Stimulated activated naive B cell treated with anti-CD40 and anti-IgM and Interleukin-4, amounts not matched to agents 10 μg/mL and 1 μg/mL and 100 μg/mL, for 72 hours (primary cell): ENCODE measurements at regions not wholly inside any gene's neighbourhood (a gene's known extent, or its start where the extent isn't known, plus 50 kb on each side); places are given as distances from the start of the nearest gene placed in this dataset.

Experiments used
- ATAC-seq, 2 donors: fragments of 150-1000 bp; cut with Tn5 transposase; replicated peaks; 2 replicates each; pipeline ENCODE4 v1.10.0; 2021; ENCODE audit warnings: moderate library complexity in 1 of 2
- DNase-seq: peaks from one replicate; pipeline ENCODE4 v3.0.0; 2021
- H3K27ac Mint-ChIP-seq: one replicate; pipeline ENCODE4 v1.8.0; 2022; ENCODE audit warnings: mild to moderate bottlenecking, mixed read lengths
- H3K27me3 Mint-ChIP-seq, 2 donors: one replicate each; pipeline ENCODE4 v1.8.0; 2022; ENCODE audit warnings: mixed read lengths in 2 of 2
- H3K36me3 Mint-ChIP-seq, 2 donors: one replicate each; pipeline ENCODE4 v1.8.0; 2022; ENCODE audit warnings: mixed read lengths in 2 of 2, mild to moderate bottlenecking in 1 of 2
- H3K4me1 Mint-ChIP-seq, 2 donors: one replicate each; pipeline ENCODE4 v1.8.0; 2022; ENCODE audit warnings: mixed read lengths in 2 of 2, mild to moderate bottlenecking in 1 of 2
- H3K4me3 Mint-ChIP-seq, 2 donors: one replicate each; pipeline ENCODE4 v1.8.0; 2022; ENCODE audit warnings: mild to moderate bottlenecking in 2 of 2, mixed read lengths in 2 of 2, moderate library complexity in 1 of 2
- H3K9me3 Mint-ChIP-seq, 2 donors: one replicate each; pipeline ENCODE4 v1.8.0; 2022; ENCODE audit warnings: mixed read lengths in 2 of 2, mild to moderate bottlenecking in 1 of 2

- Mint-ChIP-seq H3K27ac (no peak overlapping the region), H3K36me3 (no peaks in the 10 kb centered on the region), H3K27me3 (peaks cover 6 to 10% of the 10 kb centered on the region in 2 donors), H3K4me1 (no peaks in the 10 kb centered on the region), H3K9me3 (peaks cover 9 to 11% of the 10 kb centered on the region in 2 donors), H3K4me3 (no peak overlapping the region)
- no peak for ATAC-seq
- no peak for DNase-seq
These were observed 476.8 kb upstream of the B3GAT1 start for GRCh38 chr11:134888821-134889220.

DNA sequence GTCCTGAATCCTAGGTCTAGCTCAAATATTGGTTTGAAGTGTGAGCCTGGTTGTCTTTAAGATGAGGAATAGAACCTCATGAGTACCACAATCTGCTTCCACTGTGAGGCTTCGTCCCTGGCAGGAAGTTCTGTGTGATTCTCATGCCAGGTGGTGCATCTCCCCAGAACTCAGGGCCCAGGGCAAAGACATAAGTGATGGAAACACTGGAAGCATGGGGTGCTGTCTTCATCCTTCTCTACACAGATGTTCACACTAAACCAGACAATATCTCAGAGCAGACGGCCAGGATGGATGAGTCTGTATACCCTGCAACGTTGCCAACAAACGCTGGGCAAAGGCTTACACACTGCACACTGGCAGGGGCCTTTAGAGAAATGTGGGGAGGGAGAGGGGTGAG, 475.9 kb upstream of the B3GAT1 start:
- DNase-seq (no peak), ATAC-seq (no peak)
- H3K27ac Mint-ChIP-seq, result no peak overlapping the region
- H3K4me3 Mint-ChIP-seq, result no peak overlapping the region
- no peaks in the 10 kb centered on the region for H3K4me1 Mint-ChIP-seq
- no peaks in the 10 kb centered on the region for H3K36me3 Mint-ChIP-seq
- peaks cover 6 to 11% of the 10 kb centered on the region in 2 donors for H3K27me3 Mint-ChIP-seq
- peaks cover 9% of the 10 kb centered on the region in 2 donors for H3K9me3 Mint-ChIP-seq

- DNase-seq (no peak), ATAC-seq (no peak)
- Mint-ChIP-seq H3K27me3 (peaks cover 12 to 23% of the 10 kb centered on the region in 2 donors), H3K9me3 (no peaks in the 10 kb centered on the region), H3K36me3 (no peaks in the 10 kb centered on the region), H3K4me3 (no peak overlapping the region), H3K27ac (no peak overlapping the region), H3K4me1 (no peaks in the 10 kb centered on the region)
These were observed 471.4 kb upstream of the B3GAT1 start for GRCh38 chr11:134883484-134883883.

- peaks cover 12 to 23% of the 10 kb centered on the region in 2 donors for H3K27me3 Mint-ChIP-seq
- no peaks in the 10 kb centered on the region for H3K9me3 Mint-ChIP-seq
- no peak for DNase-seq
- H3K36me3 Mint-ChIP-seq, result no peaks in the 10 kb centered on the region
- ATAC-seq, result no peak
- no peaks in the 10 kb centered on the region for H3K4me1 Mint-ChIP-seq
- H3K4me3 Mint-ChIP-seq, result no peak overlapping the region
- no peak overlapping the region for H3K27ac Mint-ChIP-seq
These were observed 470.7 kb upstream of the B3GAT1 start for GRCh38 chr11:134882671-134883297.

DNA sequence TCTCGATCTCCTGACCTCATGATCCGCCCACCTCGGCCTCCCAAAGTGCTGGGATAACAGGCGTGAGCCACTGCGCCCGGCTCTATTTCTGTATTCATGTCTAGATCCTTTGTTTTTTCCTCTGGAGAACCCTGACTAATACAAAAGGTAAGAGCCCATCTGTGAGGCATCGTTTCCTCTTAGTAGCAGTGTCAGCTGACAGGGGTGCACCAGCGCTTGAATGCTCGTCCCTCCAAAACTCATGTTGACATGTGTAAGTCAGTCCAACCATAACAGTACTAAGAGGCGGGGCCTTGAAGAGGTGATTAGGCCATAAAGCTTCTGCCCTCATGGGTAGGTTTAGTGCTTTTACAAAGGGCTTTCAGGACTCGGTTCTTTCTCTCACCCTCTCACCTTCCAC, 470.1 kb upstream of the B3GAT1 start:
- ATAC-seq (no peak), DNase-seq (no peak)
- Mint-ChIP-seq H3K36me3 (no peaks in the 10 kb centered on the region), H3K27ac (no peak overlapping the region), H3K4me1 (no peaks in the 10 kb centered on the region), H3K4me3 (no peak overlapping the region), H3K27me3 (peaks cover 12 to 19% of the 10 kb centered on the region in 2 donors), H3K9me3 (no peaks in the 10 kb centered on the region)

GRCh38 chr11:134880788-134881187, 468.7 kb upstream of the B3GAT1 start:
- no peak for ATAC-seq
- H3K9me3 Mint-ChIP-seq, result no peaks in the 10 kb centered on the region
- H3K4me3 Mint-ChIP-seq, result no peak overlapping the region
- no peak overlapping the region for H3K27ac Mint-ChIP-seq
- H3K4me1 Mint-ChIP-seq, result no peaks in the 10 kb centered on the region
- DNase-seq, result no peak
- H3K27me3 Mint-ChIP-seq, result peaks cover 10 to 18% of the 10 kb centered on the region in 2 donors
- no peaks in the 10 kb centered on the region for H3K36me3 Mint-ChIP-seq

DNA sequence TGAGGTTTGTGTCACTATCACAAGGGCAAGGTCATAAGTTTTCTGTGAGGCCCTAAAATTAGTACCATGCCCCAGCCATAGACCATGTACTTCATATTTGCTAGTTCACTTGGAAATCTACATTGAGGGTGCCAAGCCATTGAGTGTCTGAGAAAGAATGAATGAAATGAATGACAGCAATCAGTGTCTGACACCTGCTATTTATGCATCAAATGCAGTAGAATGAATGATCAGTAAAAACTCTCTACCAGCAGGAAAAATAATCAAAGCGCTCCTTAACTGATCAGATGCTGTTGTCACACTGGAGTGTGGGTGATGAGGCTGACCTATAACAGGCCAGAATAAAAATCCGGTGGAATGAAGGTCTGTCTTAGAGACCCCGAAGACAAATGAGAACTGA, 467.9 kb upstream of the B3GAT1 start:
- no peak for DNase-seq
- Mint-ChIP-seq H3K9me3 (no peaks in the 10 kb centered on the region), H3K4me1 (no peaks in the 10 kb centered on the region), H3K4me3 (no peak overlapping the region), H3K27ac (no peak overlapping the region), H3K36me3 (no peaks in the 10 kb centered on the region), H3K27me3 (peaks cover 6 to 13% of the 10 kb centered on the region in 2 donors)
- ATAC-seq, result no peak

GRCh38 chr11:134879341-134879740, 467.3 kb upstream of the B3GAT1 start:
- Mint-ChIP-seq H3K27ac (no peak overlapping the region), H3K36me3 (no peaks in the 10 kb centered on the region), H3K27me3 (peaks cover 6 to 13% of the 10 kb centered on the region in 2 donors), H3K4me3 (no peak overlapping the region), H3K4me1 (no peaks in the 10 kb centered on the region), H3K9me3 (no peaks in the 10 kb centered on the region)
- no peak for DNase-seq
- no peak for ATAC-seq

GRCh38 chr11:134878785-134879184, 466.7 kb upstream of the B3GAT1 start:
- Mint-ChIP-seq H3K4me1 (no peaks in the 10 kb centered on the region), H3K9me3 (no peaks in the 10 kb centered on the region), H3K27me3 (peaks cover 6 to 13% of the 10 kb centered on the region in 2 donors), H3K27ac (no peak overlapping the region), H3K36me3 (no peaks in the 10 kb centered on the region), H3K4me3 (no peak overlapping the region)
- ATAC-seq, result no peak
- no peak for DNase-seq

- H3K36me3 Mint-ChIP-seq, result no peaks in the 10 kb centered on the region
- H3K27me3 Mint-ChIP-seq, result peaks cover 6 to 8% of the 10 kb centered on the region in 2 donors
- H3K4me1 Mint-ChIP-seq, result no peaks in the 10 kb centered on the region
- H3K9me3 Mint-ChIP-seq, result no peaks in the 10 kb centered on the region
- no peak for DNase-seq
- H3K4me3 Mint-ChIP-seq, result no peak overlapping the region
- ATAC-seq, result no peak
- no peak overlapping the region for H3K27ac Mint-ChIP-seq
These were observed 464.2 kb upstream of the B3GAT1 start for GRCh38 chr11:134876226-134876625.

GRCh38 chr11:134866981-134867675, 455.1 kb upstream of the B3GAT1 start:
- H3K36me3 Mint-ChIP-seq, result no peaks in the 10 kb centered on the region
- peaks cover 0 to 3% of the 10 kb centered on the region in 2 donors for H3K4me1 Mint-ChIP-seq
- H3K27ac Mint-ChIP-seq, result no peak overlapping the region
- H3K4me3 Mint-ChIP-seq, result no peak overlapping the region
- no peak for DNase-seq
- H3K9me3 Mint-ChIP-seq, result no peaks in the 10 kb centered on the region
- ATAC-seq, result no peak
- peaks cover 0 to 16% of the 10 kb centered on the region in 2 donors for H3K27me3 Mint-ChIP-seq

GRCh38 chr11:134866215-134866614, 454.2 kb upstream of the B3GAT1 start:
- ATAC-seq, result no peak
- H3K9me3 Mint-ChIP-seq, result peaks cover 0 to under 1% of the 10 kb centered on the region in 2 donors
- H3K4me3 Mint-ChIP-seq, result no peak overlapping the region
- no peaks in the 10 kb centered on the region for H3K36me3 Mint-ChIP-seq
- H3K27ac Mint-ChIP-seq, result no peak overlapping the region
- H3K27me3 Mint-ChIP-seq, result peaks cover 0 to 16% of the 10 kb centered on the region in 2 donors
- H3K4me1 Mint-ChIP-seq, result peaks cover 0 to 3% of the 10 kb centered on the region in 2 donors
- no peak for DNase-seq

- Mint-ChIP-seq H3K4me3 (no peak overlapping the region), H3K27me3 (peaks cover 0 to 16% of the 10 kb centered on the region in 2 donors), H3K9me3 (peaks cover 0 to 1% of the 10 kb centered on the region in 2 donors), H3K27ac (no peak overlapping the region), H3K36me3 (no peaks in the 10 kb centered on the region), H3K4me1 (peaks cover 0 to 3% of the 10 kb centered on the region in 2 donors)
- ATAC-seq (no peak), DNase-seq (no peak)
These were observed 452.9 kb upstream of the B3GAT1 start for GRCh38 chr11:134864968-134865305.

GRCh38 chr11:134864233-134864967, 452.4 kb upstream of the B3GAT1 start:
- peaks cover 0 to 3% of the 10 kb centered on the region in 2 donors for H3K4me1 Mint-ChIP-seq
- peaks cover 0 to 1% of the 10 kb centered on the region in 2 donors for H3K9me3 Mint-ChIP-seq
- H3K4me3 Mint-ChIP-seq, result no peak overlapping the region
- ATAC-seq, result no peak
- peaks cover 0 to 16% of the 10 kb centered on the region in 2 donors for H3K27me3 Mint-ChIP-seq
- H3K27ac Mint-ChIP-seq, result no peak overlapping the region
- no peaks in the 10 kb centered on the region for H3K36me3 Mint-ChIP-seq
- no peak for DNase-seq

- ATAC-seq, result no peak
- Mint-ChIP-seq H3K4me1 (peaks cover 0 to 3% of the 10 kb centered on the region in 2 donors), H3K9me3 (peaks cover 0 to 1% of the 10 kb centered on the region in 2 donors), H3K36me3 (no peaks in the 10 kb centered on the region), H3K27ac (no peak overlapping the region), H3K27me3 (peaks cover 0 to 14% of the 10 kb centered on the region in 2 donors), H3K4me3 (no peak overlapping the region)
- DNase-seq, result no peak
These were observed 451.3 kb upstream of the B3GAT1 start for GRCh38 chr11:134863294-134863693.
